ENCODE measurements at regions not wholly inside any gene's neighbourhood (a gene's known extent, or its start where the extent isn't known, plus 50 kb on each side); places are given as distances from the start of the nearest gene placed in this dataset.

GRCh38 chr6:54632984-54633565 is 213.5 kb upstream of the FAM83B start:
- no peak for DNase-seq (ENCODE audit: low read depth in 4 of 4, low spot score in 1 of 4)

GRCh38 chr6:54633601-54634000 is 213.0 kb upstream of the FAM83B start:
- no peak for DNase-seq (ENCODE audit: low read depth in 4 of 4, low spot score in 1 of 4)

GRCh38 chr6:54640911-54641310 is 205.7 kb upstream of the FAM83B start:
- DNase-seq (ENCODE audit: low read depth in 4 of 4, low spot score in 1 of 4): no peak

GRCh38 chr6:54646069-54646950 is 200.3 kb upstream of the FAM83B start:
- no peak for DNase-seq (ENCODE audit: low read depth in 4 of 4, low spot score in 1 of 4)

GRCh38 chr6:54646951-54647664 is 199.5 kb upstream of the FAM83B start:
- no peak for DNase-seq (ENCODE audit: low read depth in 4 of 4, low spot score in 1 of 4)

- no peak for DNase-seq (ENCODE audit: low read depth in 4 of 4, low spot score in 1 of 4)
These were observed 192.2 kb upstream of the FAM83B start for GRCh38 chr6:54654381-54654780.

GRCh38 chr6:54655162-54655561 is 191.4 kb upstream of the FAM83B start:
- DNase-seq (ENCODE audit: low read depth in 4 of 4, low spot score in 1 of 4): no peak

- no peak for DNase-seq (ENCODE audit: low read depth in 4 of 4, low spot score in 1 of 4)
These were observed 181.3 kb upstream of the FAM83B start for GRCh38 chr6:54665278-54665677.

GRCh38 chr6:54680531-54680930 is 166.0 kb upstream of the FAM83B start:
- no peak for DNase-seq (ENCODE audit: low read depth in 4 of 4, low spot score in 1 of 4)

- DNase-seq (ENCODE audit: low read depth in 4 of 4, low spot score in 1 of 4): no peak
These were observed 165.3 kb upstream of the FAM83B start for GRCh38 chr6:54681267-54681666.

GRCh38 chr6:54681987-54682386 is 164.6 kb upstream of the FAM83B start:
- DNase-seq (ENCODE audit: low read depth in 4 of 4, low spot score in 1 of 4): no peak

- no peak for DNase-seq (ENCODE audit: low read depth in 4 of 4, low spot score in 1 of 4)
These were observed 157.0 kb upstream of the FAM83B start for GRCh38 chr6:54689620-54690019.

GRCh38 chr6:54690596-54690995 is 156.0 kb upstream of the FAM83B start:
- DNase-seq (ENCODE audit: low read depth in 4 of 4, low spot score in 1 of 4): no peak

- DNase-seq (ENCODE audit: low read depth in 4 of 4, low spot score in 1 of 4): no peak
These were observed 151.5 kb upstream of the FAM83B start for GRCh38 chr6:54694928-54695532.

- DNase-seq (ENCODE audit: low read depth in 4 of 4, low spot score in 1 of 4): no peak
These were observed 150.8 kb upstream of the FAM83B start for GRCh38 chr6:54695815-54696214.

GRCh38 chr6:54697424-54697823 is 149.1 kb upstream of the FAM83B start:
- no peak for DNase-seq (ENCODE audit: low read depth in 4 of 4, low spot score in 1 of 4)

- DNase-seq (ENCODE audit: low read depth in 4 of 4, low spot score in 1 of 4): no peak
These were observed 147.6 kb upstream of the FAM83B start for GRCh38 chr6:54698974-54699373.

GRCh38 chr6:54700158-54700557 is 146.4 kb upstream of the FAM83B start:
- no peak for DNase-seq (ENCODE audit: low read depth in 4 of 4, low spot score in 1 of 4)

GRCh38 chr6:54702772-54703171 is 143.8 kb upstream of the FAM83B start:
- no peak for DNase-seq (ENCODE audit: low read depth in 4 of 4, low spot score in 1 of 4)

- DNase-seq (ENCODE audit: low read depth in 4 of 4, low spot score in 1 of 4): no peak
These were observed 140.2 kb upstream of the FAM83B start for GRCh38 chr6:54706391-54706790.

- no peak for DNase-seq (ENCODE audit: low read depth in 4 of 4, low spot score in 1 of 4)
These were observed 139.5 kb upstream of the FAM83B start for GRCh38 chr6:54706844-54707605.

Data from stimulated activated CD4-positive, alpha-beta T cell treated with anti-CD3 and anti-CD28 coated beads, Interleukin-1b, Interleukin-23, amount 100 ng/mL, for 24 hours (primary cell).